ENCODE measurements at regions not wholly inside any gene's neighbourhood (a gene's known extent, or its start where the extent isn't known, plus 50 kb on each side); places are given as distances from the start of the nearest gene placed in this dataset.

DNA sequence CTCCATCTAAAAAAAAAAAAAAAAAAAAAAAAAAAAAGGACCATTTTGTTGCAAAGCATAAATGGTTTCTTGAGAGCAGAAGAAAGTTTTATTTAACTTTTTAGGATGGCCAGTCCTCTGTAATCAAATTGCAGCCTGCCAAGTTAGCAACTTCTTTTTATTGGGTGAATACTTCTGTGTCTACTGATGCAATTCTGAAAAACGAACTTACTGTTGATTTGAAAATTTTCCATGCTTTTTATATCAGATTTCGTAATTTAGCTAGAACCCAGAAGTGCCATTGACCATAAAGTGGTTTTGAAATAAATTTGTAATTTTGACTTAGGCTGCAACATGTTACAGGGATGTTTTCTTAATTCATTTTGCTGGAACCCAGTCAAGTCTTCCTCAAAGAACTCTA lies 269.1 kb upstream of the ACTBL2 start:
- no peaks in the 10 kb centered on the region for H3K9me3 Mint-ChIP-seq (ENCODE audit: unreplicated experiment)
- no peak overlapping the region for H3K4me3 Mint-ChIP-seq (ENCODE audit: unreplicated experiment)
- peaks cover 2% of the 10 kb centered on the region for H3K4me1 Mint-ChIP-seq (ENCODE audit: low read depth, unreplicated experiment)
- H2AFZ ChIP-seq (ENCODE audit: low read depth, low read length), result no peak overlapping the region
- TF ChIP-seq, protein P1, sequence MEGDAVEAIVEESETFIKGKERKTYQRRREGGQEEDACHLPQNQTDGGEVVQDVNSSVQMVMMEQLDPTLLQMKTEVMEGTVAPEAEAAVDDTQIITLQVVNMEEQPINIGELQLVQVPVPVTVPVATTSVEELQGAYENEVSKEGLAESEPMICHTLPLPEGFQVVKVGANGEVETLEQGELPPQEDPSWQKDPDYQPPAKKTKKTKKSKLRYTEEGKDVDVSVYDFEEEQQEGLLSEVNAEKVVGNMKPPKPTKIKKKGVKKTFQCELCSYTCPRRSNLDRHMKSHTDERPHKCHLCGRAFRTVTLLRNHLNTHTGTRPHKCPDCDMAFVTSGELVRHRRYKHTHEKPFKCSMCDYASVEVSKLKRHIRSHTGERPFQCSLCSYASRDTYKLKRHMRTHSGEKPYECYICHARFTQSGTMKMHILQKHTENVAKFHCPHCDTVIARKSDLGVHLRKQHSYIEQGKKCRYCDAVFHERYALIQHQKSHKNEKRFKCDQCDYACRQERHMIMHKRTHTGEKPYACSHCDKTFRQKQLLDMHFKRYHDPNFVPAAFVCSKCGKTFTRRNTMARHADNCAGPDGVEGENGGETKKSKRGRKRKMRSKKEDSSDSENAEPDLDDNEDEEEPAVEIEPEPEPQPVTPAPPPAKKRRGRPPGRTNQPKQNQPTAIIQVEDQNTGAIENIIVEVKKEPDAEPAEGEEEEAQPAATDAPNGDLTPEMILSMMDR (IDR thresholded peaks at IDR 0.05; ENCODE audit: insufficient read depth, low read depth, low read length), result no peak
- no peak for TF ChIP-seq EZH2 (IDR thresholded peaks at IDR 0.05; ENCODE audit: insufficient read depth, low read length)
- no peaks in the 10 kb centered on the region for H4K20me1 ChIP-seq (ENCODE audit: insufficient read depth, low read length)
- FAIRE-seq, result no peak
- H3K9ac ChIP-seq (ENCODE audit: low read length), result no peak overlapping the region
- no peak overlapping the region for H3K27ac Mint-ChIP-seq (ENCODE audit: unreplicated experiment)
- no peaks in the 10 kb centered on the region for H3K27me3 Mint-ChIP-seq (ENCODE audit: low read depth, unreplicated experiment)
- no peaks in the 10 kb centered on the region for H3K79me2 ChIP-seq (ENCODE audit: insufficient read depth, low read length)
- no peak overlapping the region for H3K4me2 ChIP-seq (ENCODE audit: low read length)
- no peaks in the 10 kb centered on the region for H3K27me3 ChIP-seq (ENCODE audit: insufficient read depth, low read length)
- no peak overlapping the region for H3K27ac ChIP-seq (ENCODE audit: low read depth, low read length)
- H3K4me1 ChIP-seq (ENCODE audit: insufficient read depth, low read length), result no peaks in the 10 kb centered on the region
- no peak overlapping the region for H3K4me3 ChIP-seq (ENCODE audit: insufficient read depth, low read depth, low read length)
- DNase-seq (ENCODE audit: low read depth), result no peak
- no peaks in the 10 kb centered on the region for H3K36me3 ChIP-seq (ENCODE audit: insufficient read depth, low read length)
- no peaks in the 10 kb centered on the region for H3K36me3 Mint-ChIP-seq (ENCODE audit: low read depth, unreplicated experiment)
- no peaks in the 10 kb centered on the region for H3K9me3 ChIP-seq (ENCODE audit: insufficient read depth, low read depth, low read length)

DNA sequence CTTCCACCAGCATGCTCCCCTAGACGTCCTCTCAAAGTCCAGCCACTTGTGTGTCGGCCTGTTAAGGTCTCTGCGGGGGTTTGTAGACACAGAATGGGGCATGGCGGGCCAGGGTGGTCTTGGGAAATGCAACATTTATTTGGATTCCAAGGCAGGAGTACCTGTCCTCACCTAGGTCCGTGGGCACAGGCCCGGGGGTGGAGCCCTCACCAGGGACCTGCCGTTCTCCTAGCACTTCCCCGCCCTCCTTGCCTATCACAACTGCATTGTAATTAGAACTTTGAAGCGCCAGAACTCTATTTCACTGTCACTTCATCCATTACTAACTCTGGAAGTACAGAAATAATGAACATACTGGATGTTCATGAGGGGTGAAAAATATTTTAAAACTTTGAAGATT lies 268.3 kb upstream of the ACTBL2 start:
- no peak overlapping the region for H3K27ac Mint-ChIP-seq (ENCODE audit: unreplicated experiment)

DNA sequence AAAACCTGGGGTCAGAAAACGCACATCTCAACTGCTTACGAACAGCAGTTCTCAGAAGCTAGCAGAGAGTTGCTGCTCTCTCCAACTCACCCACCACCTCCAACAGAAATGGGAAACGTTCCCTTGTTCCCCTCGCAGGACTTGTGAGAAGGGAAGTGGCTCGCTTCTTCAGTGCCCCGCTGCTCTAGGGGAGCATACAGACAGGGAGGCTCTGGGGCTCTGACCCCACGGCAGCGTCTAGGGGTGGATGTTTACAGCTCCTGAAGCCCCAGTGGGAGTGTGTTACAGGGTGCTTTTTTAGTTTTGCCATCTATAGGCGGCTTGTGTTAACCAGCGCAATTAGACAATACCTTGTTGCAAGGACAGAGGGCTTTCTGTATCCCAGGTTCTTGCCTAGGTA lies 267.7 kb upstream of the ACTBL2 start:
- no peak for TF ChIP-seq EZH2 (IDR thresholded peaks at IDR 0.05; ENCODE audit: insufficient read depth, low read length)
- TF ChIP-seq, protein P1 (IDR thresholded peaks at IDR 0.05; ENCODE audit: insufficient read depth, low read depth, low read length), result no peak
- no peaks in the 10 kb centered on the region for H3K4me1 ChIP-seq (ENCODE audit: insufficient read depth, low read length)
- DNase-seq (ENCODE audit: low read depth), result no peak

More for the DNA sequence above, 268.3 kb upstream of the ACTBL2 start:
- Mint-ChIP-seq H3K4me3 (ENCODE audit: unreplicated experiment) (no peak overlapping the region), H3K9me3 (ENCODE audit: unreplicated experiment) (no peaks in the 10 kb centered on the region), H3K4me1 (ENCODE audit: low read depth, unreplicated experiment) (peaks cover 6% of the 10 kb centered on the region), H3K36me3 (ENCODE audit: low read depth, unreplicated experiment) (no peaks in the 10 kb centered on the region), H3K27me3 (ENCODE audit: low read depth, unreplicated experiment) (no peaks in the 10 kb centered on the region)
- no peaks in the 10 kb centered on the region for H3K9me3 ChIP-seq (ENCODE audit: insufficient read depth, low read depth, low read length)
- no peak overlapping the region for H3K9ac ChIP-seq (ENCODE audit: low read length)
- no peak overlapping the region for H3K27ac ChIP-seq (ENCODE audit: low read depth, low read length)
- no peaks in the 10 kb centered on the region for H3K4me1 ChIP-seq (ENCODE audit: insufficient read depth, low read length)
- no peaks in the 10 kb centered on the region for H3K36me3 ChIP-seq (ENCODE audit: insufficient read depth, low read length)
- FAIRE-seq (no peak), DNase-seq (ENCODE audit: low read depth) (no peak)
- H3K4me3 ChIP-seq (ENCODE audit: insufficient read depth, low read depth, low read length), result no peak overlapping the region
- no peak overlapping the region for H2AFZ ChIP-seq (ENCODE audit: low read depth, low read length)
- TF ChIP-seq EZH2 (IDR thresholded peaks at IDR 0.05; ENCODE audit: insufficient read depth, low read length), result no peak
- TF ChIP-seq, protein P1 (IDR thresholded peaks at IDR 0.05; ENCODE audit: insufficient read depth, low read depth, low read length), result no peak
- H4K20me1 ChIP-seq (ENCODE audit: insufficient read depth, low read length), result no peaks in the 10 kb centered on the region
- no peaks in the 10 kb centered on the region for H3K79me2 ChIP-seq (ENCODE audit: insufficient read depth, low read length)
- no peaks in the 10 kb centered on the region for H3K27me3 ChIP-seq (ENCODE audit: insufficient read depth, low read length)
- H3K4me2 ChIP-seq (ENCODE audit: low read length), result no peak overlapping the region

More for the DNA sequence above, 267.7 kb upstream of the ACTBL2 start:
- H3K27me3 ChIP-seq (ENCODE audit: insufficient read depth, low read length), result no peaks in the 10 kb centered on the region
- no peaks in the 10 kb centered on the region for H3K36me3 ChIP-seq (ENCODE audit: insufficient read depth, low read length)
- H3K36me3 Mint-ChIP-seq (ENCODE audit: low read depth, unreplicated experiment), result no peaks in the 10 kb centered on the region
- H3K4me3 Mint-ChIP-seq (ENCODE audit: unreplicated experiment), result no peak overlapping the region
- H2AFZ ChIP-seq (ENCODE audit: low read depth, low read length), result no peak overlapping the region
- no peaks in the 10 kb centered on the region for H3K27me3 Mint-ChIP-seq (ENCODE audit: low read depth, unreplicated experiment)
- FAIRE-seq, result no peak
- no peak overlapping the region for H3K4me2 ChIP-seq (ENCODE audit: low read length)
- H3K9me3 ChIP-seq (ENCODE audit: insufficient read depth, low read depth, low read length), result no peaks in the 10 kb centered on the region
- H3K9me3 Mint-ChIP-seq (ENCODE audit: unreplicated experiment), result no peaks in the 10 kb centered on the region
- H4K20me1 ChIP-seq (ENCODE audit: insufficient read depth, low read length), result no peaks in the 10 kb centered on the region
- H3K9ac ChIP-seq (ENCODE audit: low read length), result no peak overlapping the region
- H3K79me2 ChIP-seq (ENCODE audit: insufficient read depth, low read length), result no peaks in the 10 kb centered on the region
- H3K4me1 Mint-ChIP-seq (ENCODE audit: low read depth, unreplicated experiment), result peaks cover 8% of the 10 kb centered on the region
- no peak overlapping the region for H3K27ac Mint-ChIP-seq (ENCODE audit: unreplicated experiment)
- no peak overlapping the region for H3K4me3 ChIP-seq (ENCODE audit: insufficient read depth, low read depth, low read length)
- H3K27ac ChIP-seq (ENCODE audit: low read depth, low read length), result no peak overlapping the region
